ENCODE measurements at regions not wholly inside any gene's neighbourhood (a gene's known extent, or its start where the extent isn't known, plus 50 kb on each side); places are given as distances from the start of the nearest gene placed in this dataset.

- TF ChIP-seq, protein P1, sequence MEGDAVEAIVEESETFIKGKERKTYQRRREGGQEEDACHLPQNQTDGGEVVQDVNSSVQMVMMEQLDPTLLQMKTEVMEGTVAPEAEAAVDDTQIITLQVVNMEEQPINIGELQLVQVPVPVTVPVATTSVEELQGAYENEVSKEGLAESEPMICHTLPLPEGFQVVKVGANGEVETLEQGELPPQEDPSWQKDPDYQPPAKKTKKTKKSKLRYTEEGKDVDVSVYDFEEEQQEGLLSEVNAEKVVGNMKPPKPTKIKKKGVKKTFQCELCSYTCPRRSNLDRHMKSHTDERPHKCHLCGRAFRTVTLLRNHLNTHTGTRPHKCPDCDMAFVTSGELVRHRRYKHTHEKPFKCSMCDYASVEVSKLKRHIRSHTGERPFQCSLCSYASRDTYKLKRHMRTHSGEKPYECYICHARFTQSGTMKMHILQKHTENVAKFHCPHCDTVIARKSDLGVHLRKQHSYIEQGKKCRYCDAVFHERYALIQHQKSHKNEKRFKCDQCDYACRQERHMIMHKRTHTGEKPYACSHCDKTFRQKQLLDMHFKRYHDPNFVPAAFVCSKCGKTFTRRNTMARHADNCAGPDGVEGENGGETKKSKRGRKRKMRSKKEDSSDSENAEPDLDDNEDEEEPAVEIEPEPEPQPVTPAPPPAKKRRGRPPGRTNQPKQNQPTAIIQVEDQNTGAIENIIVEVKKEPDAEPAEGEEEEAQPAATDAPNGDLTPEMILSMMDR (IDR thresholded peaks at IDR 0.05; ENCODE audit: low read depth, low read length): no peak
- TF ChIP-seq EZH2phosphoT487 (IDR thresholded peaks at IDR 0.05; ENCODE audit: low read depth): no peak
- H3K9ac ChIP-seq (ENCODE audit: low read length): no peak overlapping the region
- H3K27ac ChIP-seq (ENCODE audit: low read length): no peak overlapping the region
- H3K4me1 ChIP-seq (ENCODE audit: low read length): peaks cover 11% of the 10 kb centered on the region
- H3K27me3 ChIP-seq (ENCODE audit: low read depth, low read length): no peaks in the 10 kb centered on the region
- H2AFZ ChIP-seq (ENCODE audit: low read depth, low read length): no peak overlapping the region
- H4K20me1 ChIP-seq (ENCODE audit: insufficient read depth, low read length): no peaks in the 10 kb centered on the region
- H3K4me2 ChIP-seq (ENCODE audit: low read length): no peak overlapping the region
- no peaks in the 10 kb centered on the region for H3K9me3 ChIP-seq (ENCODE audit: insufficient read depth, low read length)
- H3K4me3 ChIP-seq (ENCODE audit: low read length): no peak overlapping the region
- H3K36me3 ChIP-seq (replicated peaks; ENCODE audit: low read depth, low read length): no peaks in the 10 kb centered on the region
- no peaks in the 10 kb centered on the region for H3K79me2 ChIP-seq (ENCODE audit: low read length)
These were observed 108.1 kb upstream of the ARRDC3 start for GRCh38 chr5:91491229-91491628.

- no peaks in the 10 kb centered on the region for H3K36me3 ChIP-seq (replicated peaks; ENCODE audit: low read depth, low read length)
- peaks cover 11% of the 10 kb centered on the region for H3K4me1 ChIP-seq (ENCODE audit: low read length)
- no peaks in the 10 kb centered on the region for H3K27me3 ChIP-seq (ENCODE audit: low read depth, low read length)
- TF ChIP-seq EZH2phosphoT487 (IDR thresholded peaks at IDR 0.05; ENCODE audit: low read depth): no peak
- TF ChIP-seq, protein P1 (IDR thresholded peaks at IDR 0.05; ENCODE audit: low read depth, low read length): no peak
- no peaks in the 10 kb centered on the region for H4K20me1 ChIP-seq (ENCODE audit: insufficient read depth, low read length)
- H3K9ac ChIP-seq (ENCODE audit: low read length): no peak overlapping the region
- no peaks in the 10 kb centered on the region for H3K9me3 ChIP-seq (ENCODE audit: insufficient read depth, low read length)
- no peak overlapping the region for H3K27ac ChIP-seq (ENCODE audit: low read length)
- no peaks in the 10 kb centered on the region for H3K79me2 ChIP-seq (ENCODE audit: low read length)
- no peak overlapping the region for H3K4me3 ChIP-seq (ENCODE audit: low read length)
- no peak overlapping the region for H3K4me2 ChIP-seq (ENCODE audit: low read length)
- no peak overlapping the region for H2AFZ ChIP-seq (ENCODE audit: low read depth, low read length)
These were observed 107.2 kb upstream of the ARRDC3 start for GRCh38 chr5:91490316-91490715.

- Histone ChIP-seq H3K9ac (ENCODE audit: low read length) (no peak overlapping the region), H2AFZ (ENCODE audit: low read depth, low read length) (no peak overlapping the region), H4K20me1 (ENCODE audit: insufficient read depth, low read length) (no peaks in the 10 kb centered on the region), H3K27ac (ENCODE audit: low read length) (no peak overlapping the region), H3K9me3 (ENCODE audit: insufficient read depth, low read length) (no peaks in the 10 kb centered on the region), H3K4me1 (ENCODE audit: low read length) (no peaks in the 10 kb centered on the region), H3K79me2 (ENCODE audit: low read length) (no peaks in the 10 kb centered on the region), H3K36me3 (replicated peaks; ENCODE audit: low read depth, low read length) (no peaks in the 10 kb centered on the region), H3K27me3 (ENCODE audit: low read depth, low read length) (no peaks in the 10 kb centered on the region), H3K4me3 (ENCODE audit: low read length) (no peak overlapping the region), H3K4me2 (ENCODE audit: low read length) (no peak overlapping the region)
- TF ChIP-seq, protein P1 (IDR thresholded peaks at IDR 0.05; ENCODE audit: low read depth, low read length): no peak
- TF ChIP-seq EZH2phosphoT487 (IDR thresholded peaks at IDR 0.05; ENCODE audit: low read depth): no peak
These were observed 104.3 kb upstream of the ARRDC3 start for GRCh38 chr5:91487420-91487819.

GRCh38 chr5:91486638-91487037 lies 103.5 kb upstream of the ARRDC3 start:
- Histone ChIP-seq H2AFZ (ENCODE audit: low read depth, low read length) (no peak overlapping the region), H3K4me2 (ENCODE audit: low read length) (no peak overlapping the region), H4K20me1 (ENCODE audit: insufficient read depth, low read length) (no peaks in the 10 kb centered on the region), H3K79me2 (ENCODE audit: low read length) (no peaks in the 10 kb centered on the region), H3K9ac (ENCODE audit: low read length) (no peak overlapping the region), H3K4me3 (ENCODE audit: low read length) (no peak overlapping the region), H3K27me3 (ENCODE audit: low read depth, low read length) (no peaks in the 10 kb centered on the region), H3K4me1 (ENCODE audit: low read length) (no peaks in the 10 kb centered on the region), H3K36me3 (replicated peaks; ENCODE audit: low read depth, low read length) (no peaks in the 10 kb centered on the region), H3K27ac (ENCODE audit: low read length) (no peak overlapping the region), H3K9me3 (ENCODE audit: insufficient read depth, low read length) (no peaks in the 10 kb centered on the region)
- TF ChIP-seq EZH2phosphoT487 (IDR thresholded peaks at IDR 0.05; ENCODE audit: low read depth): no peak
- TF ChIP-seq, protein P1 (IDR thresholded peaks at IDR 0.05; ENCODE audit: low read depth, low read length): no peak

Measured in OCI-LY3 (cell line).